Ishikawa (cell line): ENCODE measurements at regions not wholly inside any gene's neighbourhood (a gene's known extent, or its start where the extent isn't known, plus 50 kb on each side); places are given as distances from the start of the nearest gene placed in this dataset.

ENCODE experiments used
- CEBPB ChIP-seq: IDR thresholded peaks from 2 replicates; pipeline ENCODE4 v1.6.1; 2012
- CREB1 ChIP-seq: IDR thresholded peaks from 2 replicates; pipeline ENCODE4 v1.6.1; 2012; ENCODE audit warnings: low read depth
- EGR1 ChIP-seq: IDR thresholded peaks from 2 replicates; pipeline ENCODE4 v1.6.1; 2012
- EP300 ChIP-seq: IDR thresholded peaks from 2 replicates; pipeline ENCODE4 v1.6.1; 2012; ENCODE audit warnings: borderline replicate concordance
- FOXM1 ChIP-seq: IDR thresholded peaks from 2 replicates; pipeline ENCODE4 v1.6.1; 2012; ENCODE audit warnings: low read depth, borderline replicate concordance
- MAX ChIP-seq: IDR thresholded peaks from 2 replicates; pipeline ENCODE4 v1.6.1; 2012
- NFIC ChIP-seq: IDR thresholded peaks from 2 replicates; pipeline ENCODE4 v1.6.1; 2012
- RAD21 ChIP-seq: IDR thresholded peaks from 2 replicates; pipeline ENCODE4 v1.6.1; 2012; ENCODE audit warnings: low read depth
- TAF1 ChIP-seq: IDR thresholded peaks from 2 replicates; pipeline ENCODE4 v1.6.1; 2012; ENCODE audit warnings: low read depth, mild to moderate bottlenecking
- TCF12 ChIP-seq: IDR thresholded peaks from 2 replicates; pipeline ENCODE4 v1.6.1; 2012; ENCODE audit warnings: low read depth
- TEAD4 ChIP-seq: IDR thresholded peaks from 2 replicates; pipeline ENCODE4 v1.6.1; 2012
- USF1 ChIP-seq: IDR thresholded peaks from 2 replicates; pipeline ENCODE4 v1.6.1; 2012
- YY1 ChIP-seq: IDR thresholded peaks from 2 replicates; pipeline ENCODE4 v1.6.1; 2012; ENCODE audit warnings: low read depth
- ZBTB7A ChIP-seq: IDR thresholded peaks from 2 replicates; pipeline ENCODE4 v1.6.1; 2012; ENCODE audit warnings: low read depth
- TF ChIP-seq, protein P1 (sequence below): IDR thresholded peaks from 2 replicates; pipeline ENCODE4 v1.6.1; 2012; ENCODE audit warnings: low read depth, mild to moderate bottlenecking

- no peak for TF ChIP-seq USF1
These were observed 127.9 kb downstream of the GLUL start for GRCh38 chr1:182263706-182264105.

- TF ChIP-seq CEBPB = no peak
- no peak for TF ChIP-seq YY1
These were observed 129.2 kb downstream of the GLUL start for GRCh38 chr1:182262425-182262824.

DNA sequence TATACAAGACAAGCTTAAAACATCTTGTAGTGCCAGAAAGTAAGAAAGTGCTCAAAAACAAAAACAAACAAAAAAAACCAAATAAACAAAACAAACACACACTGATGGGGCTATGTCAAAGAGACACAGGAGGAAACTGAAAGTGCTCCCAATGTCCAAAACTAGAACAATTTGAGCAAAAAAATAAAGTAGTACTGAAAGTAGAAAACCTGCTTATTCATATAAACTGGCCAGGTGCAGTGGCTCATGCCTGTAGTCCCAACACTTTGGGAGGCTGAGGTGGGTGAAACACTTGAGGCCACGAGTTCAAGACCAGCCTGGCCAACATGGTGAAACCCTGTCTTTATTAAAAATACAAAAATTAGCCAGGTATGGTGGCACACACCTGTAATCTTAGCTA lies 129.9 kb downstream of the GLUL start:
- no peak for TF ChIP-seq CEBPB
- TF ChIP-seq NFIC = no peak
- no peak for TF ChIP-seq EGR1
- TF ChIP-seq USF1 = no peak
- TF ChIP-seq MAX = no peak
- no peak for TF ChIP-seq TAF1
- TF ChIP-seq ZBTB7A = no peak
- TF ChIP-seq YY1 = no peak
- no peak for TF ChIP-seq FOXM1
- TF ChIP-seq, protein P1, sequence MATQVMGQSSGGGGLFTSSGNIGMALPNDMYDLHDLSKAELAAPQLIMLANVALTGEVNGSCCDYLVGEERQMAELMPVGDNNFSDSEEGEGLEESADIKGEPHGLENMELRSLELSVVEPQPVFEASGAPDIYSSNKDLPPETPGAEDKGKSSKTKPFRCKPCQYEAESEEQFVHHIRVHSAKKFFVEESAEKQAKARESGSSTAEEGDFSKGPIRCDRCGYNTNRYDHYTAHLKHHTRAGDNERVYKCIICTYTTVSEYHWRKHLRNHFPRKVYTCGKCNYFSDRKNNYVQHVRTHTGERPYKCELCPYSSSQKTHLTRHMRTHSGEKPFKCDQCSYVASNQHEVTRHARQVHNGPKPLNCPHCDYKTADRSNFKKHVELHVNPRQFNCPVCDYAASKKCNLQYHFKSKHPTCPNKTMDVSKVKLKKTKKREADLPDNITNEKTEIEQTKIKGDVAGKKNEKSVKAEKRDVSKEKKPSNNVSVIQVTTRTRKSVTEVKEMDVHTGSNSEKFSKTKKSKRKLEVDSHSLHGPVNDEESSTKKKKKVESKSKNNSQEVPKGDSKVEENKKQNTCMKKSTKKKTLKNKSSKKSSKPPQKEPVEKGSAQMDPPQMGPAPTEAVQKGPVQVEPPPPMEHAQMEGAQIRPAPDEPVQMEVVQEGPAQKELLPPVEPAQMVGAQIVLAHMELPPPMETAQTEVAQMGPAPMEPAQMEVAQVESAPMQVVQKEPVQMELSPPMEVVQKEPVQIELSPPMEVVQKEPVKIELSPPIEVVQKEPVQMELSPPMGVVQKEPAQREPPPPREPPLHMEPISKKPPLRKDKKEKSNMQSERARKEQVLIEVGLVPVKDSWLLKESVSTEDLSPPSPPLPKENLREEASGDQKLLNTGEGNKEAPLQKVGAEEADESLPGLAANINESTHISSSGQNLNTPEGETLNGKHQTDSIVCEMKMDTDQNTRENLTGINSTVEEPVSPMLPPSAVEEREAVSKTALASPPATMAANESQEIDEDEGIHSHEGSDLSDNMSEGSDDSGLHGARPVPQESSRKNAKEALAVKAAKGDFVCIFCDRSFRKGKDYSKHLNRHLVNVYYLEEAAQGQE = no peak
- TF ChIP-seq EP300 = no peak
- no peak for TF ChIP-seq TCF12
- TF ChIP-seq TEAD4 = no peak
- no peak for TF ChIP-seq RAD21
- TF ChIP-seq CREB1 = no peak

DNA sequence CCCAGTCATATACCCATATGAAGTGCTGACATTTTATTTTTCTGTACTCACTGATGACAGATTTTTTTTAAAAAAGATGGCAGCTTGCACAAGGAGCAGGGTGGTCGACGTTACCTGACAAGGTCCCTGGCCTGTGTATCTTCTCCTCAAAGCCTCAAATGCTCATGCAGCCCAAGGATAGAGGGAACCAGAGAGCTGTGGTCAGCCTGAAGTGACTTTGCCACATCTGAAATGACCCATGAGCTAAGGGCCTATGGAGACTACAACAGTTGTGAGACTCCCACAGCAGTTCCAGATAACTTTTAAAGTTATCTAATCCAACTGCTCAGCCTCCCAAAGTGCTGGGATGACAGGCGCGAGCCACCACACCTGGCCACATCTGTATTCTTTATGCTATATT lies 131.1 kb downstream of the GLUL start:
- no peak for TF ChIP-seq YY1
- no peak for TF ChIP-seq TAF1
- TF ChIP-seq EGR1 = no peak
- no peak for TF ChIP-seq TEAD4

- TF ChIP-seq TAF1 (no peak), YY1 (no peak), EP300 (no peak), FOXM1 (no peak), TCF12 (no peak), RAD21 (no peak), CEBPB (no peak)
These were observed 131.6 kb downstream of the GLUL start for GRCh38 chr1:182259968-182260367.

DNA sequence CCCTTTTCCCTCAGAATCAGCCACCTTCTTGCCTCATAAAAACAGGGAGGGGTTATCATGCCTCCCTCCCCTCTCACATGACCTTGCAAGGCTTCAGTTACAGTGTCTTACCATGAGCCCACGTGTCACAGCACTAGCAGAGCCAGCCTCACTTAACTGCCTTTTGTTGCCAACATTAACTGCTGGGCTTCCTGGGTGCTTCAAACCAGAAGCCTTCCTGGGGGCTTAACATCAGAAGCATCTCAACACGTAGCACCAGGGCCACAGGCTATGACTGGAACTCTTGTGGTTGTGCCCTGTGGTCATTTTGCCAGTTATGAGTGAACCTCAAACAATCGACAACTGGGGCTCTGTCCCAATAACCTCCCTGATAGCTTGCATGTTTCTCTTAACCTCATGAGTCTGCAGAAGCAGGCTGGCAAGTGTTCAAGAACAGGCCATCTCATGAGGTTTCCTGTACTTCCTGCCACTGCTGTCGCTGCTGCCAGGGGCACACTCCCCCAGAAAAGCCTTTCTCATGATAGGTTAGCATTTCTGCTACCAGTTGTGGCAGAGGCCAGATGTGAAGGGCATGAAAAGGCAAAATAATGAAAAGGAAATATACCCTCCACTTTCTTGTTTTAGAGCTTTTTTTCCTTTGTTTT lies 132.2 kb downstream of the GLUL start:
- TF ChIP-seq FOXM1 (no peak), CREB1 (no peak), CEBPB (no peak), TEAD4 (no peak), YY1 (no peak), ZBTB7A (no peak), TCF12 (no peak), RAD21 (no peak), EP300 (no peak), USF1 (no peak), EGR1 (no peak), MAX (no peak), TAF1 (no peak), NFIC (no peak)
- TF ChIP-seq, protein P1 = no peak
